ENCODE measurements at regions not wholly inside any gene's neighbourhood (a gene's known extent, or its start where the extent isn't known, plus 50 kb on each side); places are given as distances from the start of the nearest gene placed in this dataset.

GRCh38 chr21:17428980-17429379, 83.9 kb upstream of the CXADR start:
- intact Hi-C loops (cut with DNase I), result no loop called here
- no peak overlapping the region for H3K27ac ChIP-seq
- TF ChIP-seq CTCF (IDR thresholded peaks at IDR 0.05) (no peak), POLR2A (IDR thresholded peaks at IDR 0.05) (no peak), POLR2AphosphoS5 (IDR thresholded peaks at IDR 0.05) (no peak)
- 95% methylated on average over 5 of the region's 5 CpGs for WGBS
- H3K36me3 ChIP-seq, result no peaks in the 10 kb centered on the region
- no peaks in the 10 kb centered on the region for H3K4me1 ChIP-seq (replicated peaks)
- no peaks in the 10 kb centered on the region for H3K27me3 ChIP-seq (replicated peaks; ENCODE audit: insufficient read depth)
- no peak for DNase-seq (ENCODE audit: low spot score)
- no peaks in the 10 kb centered on the region for H3K9me3 ChIP-seq
- no peak overlapping the region for H3K4me3 ChIP-seq

GRCh38 chr21:17429936-17430335, 82.9 kb upstream of the CXADR start:
- Histone ChIP-seq H3K9me3 (no peaks in the 10 kb centered on the region), H3K27ac (no peak overlapping the region), H3K4me3 (no peak overlapping the region), H3K36me3 (no peaks in the 10 kb centered on the region), H3K27me3 (replicated peaks; ENCODE audit: insufficient read depth) (no peaks in the 10 kb centered on the region), H3K4me1 (replicated peaks) (no peaks in the 10 kb centered on the region)
- DNase-seq (ENCODE audit: low spot score), result no peak
- 97% methylated on average over 3 of the region's 3 CpGs for WGBS
- intact Hi-C loops (cut with DNase I), result no loop called here
- no peak for TF ChIP-seq POLR2AphosphoS5 (IDR thresholded peaks at IDR 0.05)
- TF ChIP-seq CTCF (IDR thresholded peaks at IDR 0.05), result no peak
- no peak for TF ChIP-seq POLR2A (IDR thresholded peaks at IDR 0.05)

- intact Hi-C loops (cut with DNase I), result no loop called here
- 84% methylated on average over 3 of the region's 3 CpGs for WGBS
- Histone ChIP-seq H3K4me1 (replicated peaks) (peaks cover 11% of the 10 kb centered on the region), H3K4me3 (no peak overlapping the region), H3K36me3 (no peaks in the 10 kb centered on the region), H3K9me3 (no peaks in the 10 kb centered on the region), H3K27ac (no peak overlapping the region), H3K27me3 (replicated peaks; ENCODE audit: insufficient read depth) (no peaks in the 10 kb centered on the region)
- DNase-seq (ENCODE audit: low spot score), result no peak
- TF ChIP-seq POLR2A (IDR thresholded peaks at IDR 0.05) (no peak), CTCF (IDR thresholded peaks at IDR 0.05) (no peak), POLR2AphosphoS5 (IDR thresholded peaks at IDR 0.05) (no peak)
These were observed 80.1 kb upstream of the CXADR start for GRCh38 chr21:17432732-17433057.

DNA sequence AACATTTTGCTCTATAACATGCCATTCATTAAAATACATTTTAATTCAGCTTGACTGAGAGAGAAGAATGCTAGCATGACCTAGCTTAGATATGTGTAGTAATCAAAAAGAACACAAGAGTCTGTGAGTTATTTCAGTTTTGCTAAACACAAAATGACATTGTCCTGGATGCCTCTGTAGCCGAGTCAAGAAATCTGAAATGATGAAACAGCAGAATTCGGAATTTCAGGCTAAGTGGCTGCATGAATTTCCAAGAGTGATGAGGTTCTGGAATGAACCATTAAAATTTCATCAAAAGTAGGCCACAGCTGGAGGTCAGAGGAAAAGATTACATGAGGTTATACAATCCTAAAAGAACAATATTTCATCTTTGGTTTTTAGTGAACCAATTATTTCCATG, 79.1 kb upstream of the CXADR start:
- intact Hi-C loops (cut with DNase I), result no loop called here
- Histone ChIP-seq H3K27ac (no peak overlapping the region), H3K4me1 (replicated peaks) (peaks cover 11% of the 10 kb centered on the region), H3K4me3 (no peak overlapping the region), H3K36me3 (no peaks in the 10 kb centered on the region), H3K27me3 (replicated peaks; ENCODE audit: insufficient read depth) (no peaks in the 10 kb centered on the region), H3K9me3 (no peaks in the 10 kb centered on the region)
- TF ChIP-seq POLR2A (IDR thresholded peaks at IDR 0.05) (no peak), CTCF (IDR thresholded peaks at IDR 0.05) (no peak), POLR2AphosphoS5 (IDR thresholded peaks at IDR 0.05) (no peak)
- no peak for DNase-seq (ENCODE audit: low spot score)
- WGBS, result 88% methylated on average over 2 of the region's 2 CpGs

- Histone ChIP-seq H3K4me1 (replicated peaks) (peaks cover 11% of the 10 kb centered on the region), H3K9me3 (no peaks in the 10 kb centered on the region), H3K36me3 (no peaks in the 10 kb centered on the region), H3K4me3 (no peak overlapping the region), H3K27ac (peak overlapping the region; percentile 71 to 77), H3K27me3 (replicated peaks; ENCODE audit: insufficient read depth) (no peaks in the 10 kb centered on the region)
- DNase-seq (ENCODE audit: low spot score), result no peak
- TF ChIP-seq POLR2A (IDR thresholded peaks at IDR 0.05) (no peak), POLR2AphosphoS5 (IDR thresholded peaks at IDR 0.05) (peak; percentile 38), CTCF (IDR thresholded peaks at IDR 0.05) (no peak)
- intact Hi-C loops (cut with DNase I), result no loop called here
- WGBS, result 37% methylated on average over 7 of the region's 7 CpGs
These were observed 77.0 kb upstream of the CXADR start for GRCh38 chr21:17435565-17436543.

Measured in prostate gland (tissue), 2 donors.